IMR-90 (cell line): ENCODE measurements at regions not wholly inside any gene's neighbourhood (a gene's known extent, or its start where the extent isn't known, plus 50 kb on each side); places are given as distances from the start of the nearest gene placed in this dataset.

ENCODE experiments used
- ATAC-seq: fragments of 200-7000 bp; cut with Tn5 transposase; 2 replicates; pipeline ENCODE4 v1.9.1; 2020; ENCODE audit warnings: low read depth, mild to moderate bottlenecking, moderate library complexity
- BruUV-seq: library from RNA; stranded (reverse); fragments of 400-500 nt; replicated peaks from 2 replicates; lab custom pipeline; 2021; lab: Mats Ljungman, UMichigan
- CTCF ChIA-PET: fragments of 300-600 bp; formaldehyde crosslinking; extraction: SDS; loops from one replicate; lab custom pipeline; 2021; ENCODE audit warnings: antibody characterized with exemption; lab: Yijun Ruan, JAX
- POLR2A ChIA-PET: fragments of 300-600 bp; sonication (Branson Sonifier 250); formaldehyde crosslinking; loops from one replicate; lab custom pipeline; 2022; ENCODE audit warnings: antibody characterized with exemption; ENCODE audit not compliant: unreplicated experiment; lab: Charles Lee
- DNase-seq: peaks from one replicate; pipeline ENCODE4 v3.0.0; 2013
- H2AFZ ChIP-seq: replicated peaks from 2 replicates; pipeline ENCODE3; 2013; ENCODE audit warnings: low read length, mild to moderate bottlenecking; ENCODE audit not compliant: poor library complexity
- H2AK5ac ChIP-seq: 2 replicates; pipeline ENCODE4 v1.6.1; 2013; ENCODE audit warnings: low read depth, low read length, inconsistent platforms
- H2AK9ac ChIP-seq: replicated peaks from 2 replicates; pipeline ENCODE3; 2013; ENCODE audit warnings: mild to moderate bottlenecking, low read depth, low read length, moderate library complexity; ENCODE audit not compliant: poor library complexity
- H2BK120ac ChIP-seq: 2 replicates; pipeline ENCODE4 v1.6.1; 2013; ENCODE audit warnings: low read depth, low read length, inconsistent platforms
- H2BK15ac ChIP-seq: 3 replicates; pipeline ENCODE4 v1.6.1; 2013; ENCODE audit warnings: low read depth, low read length, inconsistent platforms
- H2BK20ac ChIP-seq: 2 replicates; pipeline ENCODE4 v1.6.1; 2013; ENCODE audit warnings: low read depth, mild to moderate bottlenecking, inconsistent platforms, low read length, moderate library complexity
- H2BK5ac ChIP-seq: 2 replicates; pipeline ENCODE4 v1.6.1; 2013; ENCODE audit warnings: mild to moderate bottlenecking, low read depth, low read length, inconsistent platforms; ENCODE audit not compliant: poor library complexity, severe bottlenecking
- H3K14ac ChIP-seq: replicated peaks from 2 replicates; pipeline ENCODE4 v1.6.1; 2013; ENCODE audit warnings: low read depth, low read length, inconsistent platforms
- H3K18ac ChIP-seq: 2 replicates; pipeline ENCODE4 v1.6.1; 2013; ENCODE audit warnings: low read depth, low read length, control low read depth
- H3K23ac ChIP-seq: 2 replicates; pipeline ENCODE4 v1.6.1; 2013; ENCODE audit warnings: low read depth, low read length, inconsistent platforms
- H3K27ac ChIP-seq: 2 replicates; pipeline ENCODE4 v1.5.1; 2013; ENCODE audit warnings: mild to moderate bottlenecking, control low read depth, low read length; ENCODE audit not compliant: insufficient read depth
- H3K27me3 ChIP-seq: 2 replicates; pipeline ENCODE4 v1.6.1; 2013; ENCODE audit warnings: low read length; ENCODE audit not compliant: control insufficient read depth, insufficient read depth
- H3K36me3 ChIP-seq: 2 replicates; pipeline ENCODE4 v1.6.1; 2013; ENCODE audit warnings: low read length, mixed read lengths; ENCODE audit not compliant: control insufficient read depth, insufficient read depth
- H3K4ac ChIP-seq: 2 replicates; pipeline ENCODE4 v1.6.1; 2013; ENCODE audit warnings: low read depth, low read length, inconsistent platforms
- H3K4me1 ChIP-seq: 2 replicates; pipeline ENCODE4 v1.6.1; 2013; ENCODE audit warnings: low read length, mixed read lengths; ENCODE audit not compliant: control insufficient read depth, insufficient read depth
- H3K4me2 ChIP-seq: 2 replicates; pipeline ENCODE4 v1.6.1; 2013; ENCODE audit warnings: low read depth, mild to moderate bottlenecking, control low read depth, low read length, moderate library complexity
- H3K4me3 ChIP-seq: 2 replicates; pipeline ENCODE4 v1.5.1; 2013; ENCODE audit warnings: low read depth, mild to moderate bottlenecking, control low read depth, low read length, moderate library complexity; ENCODE audit not compliant: insufficient read depth
- H3K56ac ChIP-seq: 2 replicates; pipeline ENCODE4 v1.6.1; 2013; ENCODE audit warnings: low read length, inconsistent platforms; ENCODE audit not compliant: insufficient read depth; ENCODE audit errors: extremely low read depth
- H3K79me1 ChIP-seq, 2 experiments: 2 replicates each; pipeline ENCODE4 v1.6.1; 2013; ENCODE audit warnings: low read length in 2 of 2, inconsistent platforms in 1 of 2, low read depth in 1 of 2
- H3K9ac ChIP-seq: 2 replicates; pipeline ENCODE4 v1.6.1; 2013; ENCODE audit warnings: low read depth, low read length, control low read depth
- H3K9me1 ChIP-seq: 2 replicates; pipeline ENCODE4 v1.6.1; 2013; ENCODE audit warnings: low read length, inconsistent platforms; ENCODE audit not compliant: insufficient read depth
- H3K9me3 ChIP-seq: 2 replicates; pipeline ENCODE4 v1.6.1; 2013; ENCODE audit warnings: low read length; ENCODE audit not compliant: control insufficient read depth, insufficient read depth
- H4K20me1 ChIP-seq: 2 replicates; pipeline ENCODE4 v1.6.1; 2013; ENCODE audit warnings: low read length, inconsistent platforms; ENCODE audit not compliant: insufficient read depth
- H4K5ac ChIP-seq: 2 replicates; pipeline ENCODE4 v1.6.1; 2013; ENCODE audit warnings: mild to moderate bottlenecking, low read depth, low read length, control low read depth
- H4K8ac ChIP-seq, 2 experiments: 2 replicates each; pipeline ENCODE4 v1.6.1; 2013; ENCODE audit warnings: low read depth in 2 of 2, low read length in 2 of 2, control low read depth in 1 of 2, inconsistent platforms in 1 of 2
- H4K91ac ChIP-seq: 2 replicates; pipeline ENCODE4 v1.6.1; 2013; ENCODE audit warnings: low read depth, low read length, inconsistent platforms; ENCODE audit not compliant: insufficient read depth
- BHLHE40 ChIP-seq: fragments of 150-350 bp; IDR thresholded peaks from 2 replicates; pipeline ENCODE4 v1.6.1; 2016; ENCODE audit warnings: mild to moderate bottlenecking, low read depth, low read length
- CEBPB ChIP-seq: IDR thresholded peaks from 2 replicates; pipeline ENCODE4 v1.6.1; 2012; ENCODE audit warnings: low read depth, low read length, improper control_type of control experiment
- CHD1 ChIP-seq: IDR thresholded peaks from 2 replicates; pipeline ENCODE4 v1.6.1; 2012; ENCODE audit warnings: low read depth, low read length, improper control_type of control experiment
- FOS ChIP-seq: fragments of 150-350 bp; IDR thresholded peaks from 2 replicates; pipeline ENCODE4 v1.6.1; 2016; ENCODE audit warnings: low read depth, low read length
- MAFK ChIP-seq: IDR thresholded peaks from 2 replicates; pipeline ENCODE4 v1.6.1; 2012; ENCODE audit warnings: low read depth, low read length, improper control_type of control experiment
- MAZ ChIP-seq: IDR thresholded peaks from 2 replicates; pipeline ENCODE4 v1.6.1; 2012; ENCODE audit warnings: low read depth, mild to moderate bottlenecking, low read length, improper control_type of control experiment, moderate library complexity, borderline replicate concordance
- MXI1 ChIP-seq: IDR thresholded peaks from 2 replicates; pipeline ENCODE4 v1.6.1; 2012; ENCODE audit warnings: low read depth, mild to moderate bottlenecking, low read length, moderate library complexity, borderline replicate concordance
- NFE2L2 ChIP-seq: fragments of 150-350 bp; IDR thresholded peaks from 2 replicates; pipeline ENCODE4 v1.6.1; 2016; ENCODE audit warnings: low read depth, mild to moderate bottlenecking, low read length
- POLR2A ChIP-seq: IDR thresholded peaks from 2 replicates; pipeline ENCODE4 v1.6.1; 2012; ENCODE audit warnings: mild to moderate bottlenecking, low read depth, low read length
- RAD21 ChIP-seq: IDR thresholded peaks from 2 replicates; pipeline ENCODE4 v1.6.1; 2012; ENCODE audit warnings: low read length, improper control_type of control experiment
- RCOR1 ChIP-seq: IDR thresholded peaks from 2 replicates; pipeline ENCODE4 v1.6.1; 2012; ENCODE audit warnings: mild to moderate bottlenecking, low read length, improper control_type of control experiment; ENCODE audit not compliant: insufficient replicate concordance
- RFX5 ChIP-seq: IDR thresholded peaks from 2 replicates; pipeline ENCODE4 v1.8.0; 2012; ENCODE audit warnings: low read depth, mild to moderate bottlenecking, low read length, moderate library complexity
- SMC3 ChIP-seq: fragments of 150-350 bp; IDR thresholded peaks from 2 replicates; pipeline ENCODE4 v1.6.1; 2016; ENCODE audit warnings: low read depth, mild to moderate bottlenecking, antibody characterized with exemption, low read length, moderate library complexity
- USF2 ChIP-seq: fragments of 150-350 bp; IDR thresholded peaks from 2 replicates; pipeline ENCODE4 v1.6.1; 2017; ENCODE audit warnings: mild to moderate bottlenecking, antibody characterized with exemption, low read length, low read depth
- WGBS, 2 experiments: methylation state at CpG; one replicate each; pipeline versions ENCODE4 v1.1.5 to v1.1.7; 2013; ENCODE audit warnings: missing lambda C conversion rate in 2 of 2; ENCODE audit not compliant: insufficient read length in 1 of 2; ENCODE audit errors: extremely low coverage in 2 of 2; 5-methylcytosine and 5-hydroxymethylcytosine counted together
- dilution Hi-C: fragments of 300-500 bp; cut with HindIII; formaldehyde crosslinking; loops from one replicate; pipeline ENCODE4 v1.14.3; 2018; ENCODE audit warnings: low sequenced_read_pairs; ENCODE audit not compliant: unreplicated experiment
- in situ Hi-C: fragments of 300-500 bp; cut with MboI; formaldehyde crosslinking; loops from 3 replicates; pipeline ENCODE4 v1.14.3; 2019; ENCODE audit warnings: low sequenced_read_pairs, inconsistent platforms, mixed read lengths
- intact Hi-C: fragments of 100-400 bp; cut with micrococcal nuclease; formaldehyde crosslinking; loops from 2 replicates; pipeline ENCODE4 v1.10.0; 2022
- TF ChIP-seq, protein P1 (sequence below): conservative IDR thresholded peaks from 2 replicates; pipeline ENCODE4 v1.5.1; 2012; ENCODE audit warnings: mild to moderate bottlenecking, low read depth, low read length, improper control_type of control experiment
- TF ChIP-seq, protein P2 (sequence below): fragments of 150-350 bp; IDR thresholded peaks from 2 replicates; pipeline ENCODE4 v1.6.1; 2016; ENCODE audit warnings: low read depth, mild to moderate bottlenecking, low read length, moderate library complexity, borderline replicate concordance

- Histone ChIP-seq H3K18ac (no peak overlapping the region), H2BK15ac (no peak overlapping the region), H3K27ac (no peak overlapping the region), H3K27me3 (no peaks in the 10 kb centered on the region; the same call in none of the 2 replicates), H2BK5ac (no peak overlapping the region), H3K4me1 (no peaks in the 10 kb centered on the region), H2AK9ac (no peak overlapping the region), H4K20me1 (no peaks in the 10 kb centered on the region), H3K4me2 (no peak overlapping the region), H4K8ac (no peak overlapping the region), H4K5ac (no peak overlapping the region), H2AK5ac (no peak overlapping the region), H3K56ac (no peak overlapping the region), H3K14ac (no peak overlapping the region), H3K23ac (no peak overlapping the region), H3K9ac (no peak overlapping the region), H4K91ac (no peak overlapping the region), H3K4me3 (no peak overlapping the region), H2BK120ac (no peak overlapping the region), H3K36me3 (no peaks in the 10 kb centered on the region), H3K4ac (no peak overlapping the region), H2BK20ac (no peak overlapping the region), H3K79me1 (no peaks in the 10 kb centered on the region), H3K9me1 (no peaks in the 10 kb centered on the region), H3K9me3 (no peaks in the 10 kb centered on the region), H2AFZ (no peak overlapping the region)
- ATAC-seq (no peak), DNase-seq (no peak)
- in situ Hi-C loops: no loop called here
- ChIA-PET CTCF (no interaction called here), POLR2A (no interaction called here)
- no CpG with 5 or more reads among the region's 4 CpGs for WGBS, 2 experiments
- intact Hi-C loops: no loop called here
- dilution Hi-C loops: no loop called here
- BruUV-seq: no TSS peak
- TF ChIP-seq CEBPB (no peak), RCOR1 (no peak), MAFK (no peak), FOS (no peak), MXI1 (no peak), MAZ (no peak), SMC3 (no peak), BHLHE40 (no peak), NFE2L2 (no peak), USF2 (no peak), CHD1 (no peak), RAD21 (no peak), RFX5 (no peak), POLR2A (no peak)
- TF ChIP-seq, protein P1, sequence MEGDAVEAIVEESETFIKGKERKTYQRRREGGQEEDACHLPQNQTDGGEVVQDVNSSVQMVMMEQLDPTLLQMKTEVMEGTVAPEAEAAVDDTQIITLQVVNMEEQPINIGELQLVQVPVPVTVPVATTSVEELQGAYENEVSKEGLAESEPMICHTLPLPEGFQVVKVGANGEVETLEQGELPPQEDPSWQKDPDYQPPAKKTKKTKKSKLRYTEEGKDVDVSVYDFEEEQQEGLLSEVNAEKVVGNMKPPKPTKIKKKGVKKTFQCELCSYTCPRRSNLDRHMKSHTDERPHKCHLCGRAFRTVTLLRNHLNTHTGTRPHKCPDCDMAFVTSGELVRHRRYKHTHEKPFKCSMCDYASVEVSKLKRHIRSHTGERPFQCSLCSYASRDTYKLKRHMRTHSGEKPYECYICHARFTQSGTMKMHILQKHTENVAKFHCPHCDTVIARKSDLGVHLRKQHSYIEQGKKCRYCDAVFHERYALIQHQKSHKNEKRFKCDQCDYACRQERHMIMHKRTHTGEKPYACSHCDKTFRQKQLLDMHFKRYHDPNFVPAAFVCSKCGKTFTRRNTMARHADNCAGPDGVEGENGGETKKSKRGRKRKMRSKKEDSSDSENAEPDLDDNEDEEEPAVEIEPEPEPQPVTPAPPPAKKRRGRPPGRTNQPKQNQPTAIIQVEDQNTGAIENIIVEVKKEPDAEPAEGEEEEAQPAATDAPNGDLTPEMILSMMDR: no peak
- TF ChIP-seq, protein P2, sequence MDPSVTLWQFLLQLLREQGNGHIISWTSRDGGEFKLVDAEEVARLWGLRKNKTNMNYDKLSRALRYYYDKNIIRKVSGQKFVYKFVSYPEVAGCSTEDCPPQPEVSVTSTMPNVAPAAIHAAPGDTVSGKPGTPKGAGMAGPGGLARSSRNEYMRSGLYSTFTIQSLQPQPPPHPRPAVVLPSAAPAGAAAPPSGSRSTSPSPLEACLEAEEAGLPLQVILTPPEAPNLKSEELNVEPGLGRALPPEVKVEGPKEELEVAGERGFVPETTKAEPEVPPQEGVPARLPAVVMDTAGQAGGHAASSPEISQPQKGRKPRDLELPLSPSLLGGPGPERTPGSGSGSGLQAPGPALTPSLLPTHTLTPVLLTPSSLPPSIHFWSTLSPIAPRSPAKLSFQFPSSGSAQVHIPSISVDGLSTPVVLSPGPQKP: no peak
Measured at GRCh38 chr1:244246334-244246733, 195.3 kb downstream of the ZBTB18 start.
